Psoas muscle (tissue), 7 donors: ENCODE measurements at regions not wholly inside any gene's neighbourhood (a gene's known extent, or its start where the extent isn't known, plus 50 kb on each side); places are given as distances from the start of the nearest gene placed in this dataset.

Experiments
- ATAC-seq, 4 donors: fragments of 200-7000 bp; cut with Tn5 transposase; one replicate each; pipeline ENCODE4 v1.9.1; 2020; ENCODE audit warnings: moderate library complexity in 3 of 4, mild to moderate bottlenecking in 2 of 4
- DNase-seq, 2 donors: peaks; one replicate each; pipeline ENCODE4 v3.0.0-alpha.2; 2020
- H3K27ac ChIP-seq: fragments of 200-600 bp; one replicate; pipeline ENCODE4 v1.8.0; 2022
- H3K27me3 ChIP-seq, 3 donors: fragments of 200-600 bp in 1 of 3; one replicate each; pipeline versions ENCODE4 v1.6.1 to v1.8.0; 2013 to 2022; ENCODE audit warnings: low read length in 2 of 3, mild to moderate bottlenecking in 2 of 3, moderate library complexity in 1 of 3; ENCODE audit not compliant: insufficient read depth in 3 of 3
- H3K36me3 ChIP-seq, 2 donors: fragments of 200-600 bp in 1 of 2; one replicate each; pipeline versions ENCODE4 v1.6.1 to v1.8.0; 2013 to 2022; ENCODE audit warnings: low read depth in 1 of 2, mild to moderate bottlenecking in 1 of 2, moderate library complexity in 1 of 2; ENCODE audit not compliant: insufficient read depth in 1 of 2
- H3K4me1 ChIP-seq: fragments of 200-600 bp; one replicate; pipeline ENCODE4 v1.8.0; 2022
- H3K4me3 ChIP-seq: fragments of 200-600 bp; one replicate; pipeline ENCODE4 v1.8.0; 2022; ENCODE audit warnings: mild to moderate bottlenecking
- H3K9me3 ChIP-seq: fragments of 200-600 bp; one replicate; pipeline ENCODE4 v1.8.0; 2022
- WGBS, 3 donors: extraction: QIAGEN DNeasy Blood & Tissue Kit; methylation state at CpG; one replicate each; pipeline versions ENCODE4 v1.1.6 to v1.1.7; 2013; 5-methylcytosine and 5-hydroxymethylcytosine counted together
- intact Hi-C, 2 donors: fragments of 100-400 bp; cut with DNase I; formaldehyde crosslinking; loops; one replicate each; pipeline versions ENCODE4 v1.11.0 to v1.14.2; 2022
- TF ChIP-seq, protein P1 (sequence below): fragments of 200-600 bp; IDR thresholded peaks from one replicate; pipeline ENCODE4 v1.8.0; 2022; ENCODE audit warnings: antibody characterized with exemption
- donor health status: healthy with polysubstance abuse.
- donor health status: DM: no; HTN: no; CAD: no; lungs with moderate emphysema.
- donor health status: Bipolar disorder and iron deficiency.
- donor health status: healthy.
- donor health status: DM: yes; HTN: yes; CAD: no.
- donor health status: DM: no; HTN: no; CAD: no.
- donor health status: DM: yes; HTN: yes; CAD: no.

DNA sequence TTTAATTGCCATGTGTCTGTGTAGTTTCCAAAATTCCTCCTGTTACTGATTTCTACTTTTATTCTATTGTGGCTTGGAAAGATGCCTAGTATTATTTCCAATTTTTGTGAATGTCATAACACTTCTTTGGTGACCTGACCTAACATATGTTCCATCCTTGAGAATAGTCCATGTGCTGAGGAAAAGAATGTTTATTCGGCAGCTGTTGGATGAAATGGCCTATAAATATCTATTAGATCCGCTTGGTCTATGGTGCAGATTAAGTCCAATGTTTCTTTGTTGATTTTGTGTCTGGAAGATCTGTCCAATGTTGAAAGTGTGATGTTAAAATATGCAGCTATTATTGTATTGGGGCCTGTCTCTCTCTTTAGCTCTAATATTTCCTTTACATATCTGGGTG, 219.2 kb upstream of the HDX start:
- DNase-seq (no peak), ATAC-seq (no peak)
- H3K27ac ChIP-seq = no peak overlapping the region
- H3K36me3 ChIP-seq = no peaks in the 10 kb centered on the region
- no peaks in the 10 kb centered on the region for H3K4me1 ChIP-seq
- WGBS, 3 donors = 32 to 59% (median 34%) methylated on average over 2 of the region's 2 CpGs
- no peaks in the 10 kb centered on the region for H3K27me3 ChIP-seq
- H3K9me3 ChIP-seq = no peaks in the 10 kb centered on the region
- intact Hi-C loops = no loop called here
- TF ChIP-seq, protein P1, sequence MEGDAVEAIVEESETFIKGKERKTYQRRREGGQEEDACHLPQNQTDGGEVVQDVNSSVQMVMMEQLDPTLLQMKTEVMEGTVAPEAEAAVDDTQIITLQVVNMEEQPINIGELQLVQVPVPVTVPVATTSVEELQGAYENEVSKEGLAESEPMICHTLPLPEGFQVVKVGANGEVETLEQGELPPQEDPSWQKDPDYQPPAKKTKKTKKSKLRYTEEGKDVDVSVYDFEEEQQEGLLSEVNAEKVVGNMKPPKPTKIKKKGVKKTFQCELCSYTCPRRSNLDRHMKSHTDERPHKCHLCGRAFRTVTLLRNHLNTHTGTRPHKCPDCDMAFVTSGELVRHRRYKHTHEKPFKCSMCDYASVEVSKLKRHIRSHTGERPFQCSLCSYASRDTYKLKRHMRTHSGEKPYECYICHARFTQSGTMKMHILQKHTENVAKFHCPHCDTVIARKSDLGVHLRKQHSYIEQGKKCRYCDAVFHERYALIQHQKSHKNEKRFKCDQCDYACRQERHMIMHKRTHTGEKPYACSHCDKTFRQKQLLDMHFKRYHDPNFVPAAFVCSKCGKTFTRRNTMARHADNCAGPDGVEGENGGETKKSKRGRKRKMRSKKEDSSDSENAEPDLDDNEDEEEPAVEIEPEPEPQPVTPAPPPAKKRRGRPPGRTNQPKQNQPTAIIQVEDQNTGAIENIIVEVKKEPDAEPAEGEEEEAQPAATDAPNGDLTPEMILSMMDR = no peak
- H3K4me3 ChIP-seq = no peak overlapping the region

DNA sequence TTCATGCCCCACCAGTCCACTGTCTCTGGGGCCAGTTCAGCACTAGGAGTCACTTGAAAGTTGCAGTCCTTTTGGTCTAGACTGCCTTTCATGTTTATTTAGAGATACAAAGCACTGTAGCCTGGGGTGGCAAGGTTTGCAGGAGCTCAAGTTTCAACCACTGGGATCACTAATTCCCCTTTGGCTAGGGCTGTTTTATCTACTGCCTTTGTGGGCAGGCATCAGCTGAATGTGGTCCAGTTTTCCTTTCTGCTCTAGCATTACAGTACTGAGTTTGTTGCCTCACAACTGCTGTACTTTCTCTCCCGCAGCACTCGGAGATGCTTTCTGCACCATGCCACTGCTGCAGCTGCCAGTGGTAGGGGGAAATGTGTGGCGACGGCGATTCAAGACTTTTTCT, 222.3 kb upstream of the HDX start:
- intact Hi-C loops = no loop called here
- Histone ChIP-seq H3K27me3 (no peaks in the 10 kb centered on the region), H3K4me1 (no peaks in the 10 kb centered on the region), H3K36me3 (no peaks in the 10 kb centered on the region), H3K9me3 (no peaks in the 10 kb centered on the region), H3K27ac (no peak overlapping the region), H3K4me3 (no peak overlapping the region)
- WGBS, 3 donors = 31 to 62% (median 47%) methylated on average over 5 of the region's 5 CpGs
- ATAC-seq = peak; percentile 25 to 70 (median 40)
- DNase-seq = no peak
- TF ChIP-seq, protein P1 = no peak

DNA sequence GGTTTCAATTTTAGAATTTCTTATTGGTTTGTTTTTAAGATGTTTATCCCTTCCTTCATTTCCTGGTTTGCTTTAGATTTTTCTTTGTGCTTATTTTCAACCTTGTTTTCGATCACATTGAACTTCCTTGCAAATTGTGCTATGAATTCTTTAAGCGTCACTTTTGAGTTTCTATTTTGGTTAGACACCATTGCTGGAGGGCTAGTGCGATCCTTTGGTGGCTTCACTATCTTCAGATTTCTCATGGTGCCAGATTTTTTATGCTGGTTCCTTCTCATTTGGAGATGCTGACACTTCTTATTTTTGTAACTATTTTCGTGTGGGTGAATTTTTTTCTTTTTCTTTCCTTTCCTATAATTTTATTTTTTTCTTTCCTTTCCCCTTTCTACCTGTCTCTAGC, 227.2 kb upstream of the HDX start:
- WGBS, 3 donors = 48 to 60% (median 49%) methylated on average over 4 of the region's 4 CpGs
- Histone ChIP-seq H3K4me3 (no peak overlapping the region), H3K9me3 (no peaks in the 10 kb centered on the region), H3K27ac (no peak overlapping the region), H3K36me3 (no peaks in the 10 kb centered on the region), H3K4me1 (no peaks in the 10 kb centered on the region), H3K27me3 (no peaks in the 10 kb centered on the region)
- TF ChIP-seq, protein P1 = no peak
- ATAC-seq (no peak), DNase-seq (no peak)
- intact Hi-C loops = no loop called here

DNA sequence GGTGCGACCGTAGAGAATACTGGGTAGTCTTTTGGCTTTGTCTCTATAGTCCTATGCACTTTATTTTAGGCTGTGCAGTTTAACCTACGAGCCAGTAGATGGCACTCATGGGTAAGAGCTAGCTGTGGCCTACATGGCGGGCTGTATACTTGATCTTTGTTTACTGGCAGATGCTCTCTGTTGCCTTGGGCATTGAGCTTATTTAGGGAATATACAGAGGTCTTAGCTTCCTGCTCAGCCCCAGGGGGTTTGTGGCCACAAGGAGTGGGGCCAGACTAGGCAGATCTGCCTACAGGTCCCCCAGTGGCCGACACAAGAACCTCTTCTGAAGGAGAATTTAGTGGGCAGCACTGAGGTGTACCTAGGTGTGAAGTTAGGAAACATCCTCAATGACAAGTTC, 227.6 kb upstream of the HDX start:
- Histone ChIP-seq H3K4me1 (no peaks in the 10 kb centered on the region), H3K9me3 (no peaks in the 10 kb centered on the region), H3K27me3 (no peaks in the 10 kb centered on the region), H3K4me3 (no peak overlapping the region), H3K27ac (no peak overlapping the region), H3K36me3 (no peaks in the 10 kb centered on the region)
- DNase-seq (no peak), ATAC-seq (peak; percentile 61 to 81 (median 73))
- 16 to 18% (median 17%) methylated on average over 5 of the region's 5 CpGs for WGBS, 3 donors
- TF ChIP-seq, protein P1 = peak; percentile 72
- intact Hi-C loops = loop anchor here in 1 of 2 donors (5.0 kb wide), 1 partner anchor 322 kb away; no protein-coding TSS in a partner anchor

DNA sequence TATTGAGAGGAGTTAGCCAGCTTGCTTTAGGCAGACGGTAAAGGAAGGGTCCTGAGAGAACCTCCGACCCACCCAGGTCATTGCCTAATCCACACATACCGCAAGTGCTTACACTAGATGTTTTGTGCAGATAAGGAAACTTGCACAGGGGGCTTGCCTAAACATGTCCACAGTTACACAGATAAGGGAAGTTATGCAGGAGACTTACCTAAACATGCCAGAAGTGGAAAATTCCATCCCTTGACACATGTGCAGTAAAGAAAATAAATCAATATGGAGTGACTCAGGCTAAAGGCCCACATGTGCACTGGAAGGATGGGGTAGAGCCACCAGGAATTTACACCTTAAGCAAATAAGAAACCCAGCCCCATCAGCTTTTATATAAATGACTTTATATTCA, 232.8 kb upstream of the HDX start:
- Histone ChIP-seq H3K36me3 (no peaks in the 10 kb centered on the region), H3K9me3 (no peaks in the 10 kb centered on the region), H3K4me3 (no peak overlapping the region), H3K27me3 (no peaks in the 10 kb centered on the region), H3K4me1 (no peaks in the 10 kb centered on the region), H3K27ac (no peak overlapping the region)
- TF ChIP-seq, protein P1 = no peak
- intact Hi-C loops = loop anchor here in 1 of 2 donors (5.0 kb wide), 1 partner anchor 172 kb away; no protein-coding TSS in a partner anchor
- no peak for DNase-seq
- no peak for ATAC-seq
- 78 to 94% (median 85%) methylated on average over 3 of the region's 3 CpGs for WGBS, 3 donors
